Effector memory CD8-positive, alpha-beta T cell (primary cell): ENCODE measurements at regions not wholly inside any gene's neighbourhood (a gene's known extent, or its start where the extent isn't known, plus 50 kb on each side); places are given as distances from the start of the nearest gene placed in this dataset.

Experiments used
- ATAC-seq: fragments of 150-1000 bp; cut with Tn5 transposase; replicated peaks from 2 replicates; pipeline ENCODE4 v1.10.0; 2021; ENCODE audit warnings: mild to moderate bottlenecking, moderate library complexity
- DNase-seq, 3 experiments: peaks; one replicate each; pipeline ENCODE4 v3.0.0; 2021
- H3K27ac Mint-ChIP-seq, 2 donors: one replicate each; pipeline ENCODE4 v1.8.0; 2022; ENCODE audit warnings: mild to moderate bottlenecking in 2 of 2, mixed read lengths in 2 of 2, moderate library complexity in 2 of 2
- H3K27me3 Mint-ChIP-seq, 2 donors: one replicate each; pipeline ENCODE4 v1.8.0; 2022; ENCODE audit warnings: mixed read lengths in 2 of 2
- H3K36me3 Mint-ChIP-seq: one replicate; pipeline ENCODE4 v1.8.0; 2022; ENCODE audit warnings: mild to moderate bottlenecking, moderate library complexity, mixed read lengths; ENCODE audit not compliant: insufficient read depth
- H3K4me1 Mint-ChIP-seq, 2 donors: one replicate each; pipeline ENCODE4 v1.8.0; 2022; ENCODE audit warnings: low read depth in 2 of 2, mixed read lengths in 2 of 2
- H3K4me3 Mint-ChIP-seq, 2 donors: one replicate each; pipeline ENCODE4 v1.8.0; 2022; ENCODE audit warnings: mild to moderate bottlenecking in 2 of 2, mixed read lengths in 2 of 2, moderate library complexity in 2 of 2
- H3K9me3 Mint-ChIP-seq, 2 donors: one replicate each; pipeline ENCODE4 v1.8.0; 2022; ENCODE audit warnings: mixed read lengths in 2 of 2

GRCh38 chr20:19937218-19937617 is 79.9 kb upstream of the NAA20 start:
- Mint-ChIP-seq H3K27ac (no peak overlapping the region), H3K27me3 (peaks cover 62% of the 10 kb centered on the region in 2 donors)

DNA sequence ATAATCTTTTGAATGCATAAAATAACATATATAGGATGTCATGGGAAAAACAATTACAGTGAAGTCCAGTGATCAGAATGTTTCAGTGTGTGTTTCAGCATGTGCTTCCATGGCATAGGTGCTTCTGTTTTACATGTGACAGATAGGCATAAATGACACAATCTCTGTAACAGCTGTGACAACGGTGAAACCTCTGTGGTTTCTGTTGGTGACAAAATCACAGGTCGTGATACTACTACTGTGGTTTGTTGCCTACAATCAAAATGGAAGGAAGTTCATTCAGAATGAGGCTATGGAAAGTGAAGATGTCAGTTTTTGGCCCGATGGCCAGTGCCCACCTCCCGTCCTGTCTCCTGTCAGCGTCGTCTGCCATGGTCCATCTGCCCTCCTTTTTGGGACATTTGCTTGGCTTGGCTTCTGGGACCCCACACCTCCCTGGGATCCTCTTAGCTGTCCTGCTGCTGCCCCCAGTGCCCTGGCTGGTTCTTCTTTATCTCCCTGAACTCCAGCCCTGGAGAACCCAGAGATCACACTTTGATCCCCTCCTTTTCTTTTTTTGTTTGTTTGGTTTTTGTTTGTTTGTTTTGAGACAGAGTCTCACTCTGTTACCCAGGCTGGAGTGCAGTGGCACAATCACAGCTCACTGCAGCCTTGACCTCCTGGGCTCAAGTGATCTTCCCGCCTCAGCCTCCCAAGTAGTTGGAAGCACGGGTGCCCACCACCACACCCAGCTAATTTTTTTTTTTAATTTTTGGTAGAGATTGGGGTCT is 79.3 kb upstream of the NAA20 start:
- H3K4me3 Mint-ChIP-seq = peak overlapping the region; percentile 33 to 54
- no peaks in the 10 kb centered on the region for H3K9me3 Mint-ChIP-seq

More at GRCh38 chr20:19937218-19937617, 79.9 kb upstream of the NAA20 start:
- no peak for DNase-seq
- Mint-ChIP-seq H3K4me1 (peaks cover 15 to 17% of the 10 kb centered on the region in 2 donors), H3K9me3 (no peaks in the 10 kb centered on the region), H3K36me3 (no peaks in the 10 kb centered on the region), H3K4me3 (peak overlapping the region; percentile 33 to 54)
- peak; percentile 58 for ATAC-seq

GRCh38 chr20:19938421-19939090 is 78.6 kb upstream of the NAA20 start:
- ATAC-seq = no peak
- H3K4me1 Mint-ChIP-seq = peaks cover 15 to 17% of the 10 kb centered on the region in 2 donors
- H3K27ac Mint-ChIP-seq = no peak overlapping the region

More for the DNA sequence above, 79.3 kb upstream of the NAA20 start:
- Mint-ChIP-seq H3K36me3 (no peaks in the 10 kb centered on the region), H3K27me3 (peaks cover 55 to 61% of the 10 kb centered on the region in 2 donors), H3K4me1 (peaks cover 15 to 17% of the 10 kb centered on the region in 2 donors), H3K27ac (no peak overlapping the region)
- DNase-seq (no peak), ATAC-seq (peak; percentile 68)

GRCh38 chr20:19940988-19941460 is 76.1 kb upstream of the NAA20 start:
- ATAC-seq (no peak), DNase-seq (no peak)
- Mint-ChIP-seq H3K27me3 (peaks cover 50 to 56% of the 10 kb centered on the region in 2 donors), H3K4me1 (peaks cover 15% of the 10 kb centered on the region in 2 donors), H3K36me3 (no peaks in the 10 kb centered on the region), H3K4me3 (no peak overlapping the region), H3K9me3 (no peaks in the 10 kb centered on the region), H3K27ac (no peak overlapping the region)

More at GRCh38 chr20:19938421-19939090, 78.6 kb upstream of the NAA20 start:
- peaks cover 48 to 54% of the 10 kb centered on the region in 2 donors for H3K27me3 Mint-ChIP-seq
- H3K9me3 Mint-ChIP-seq = no peaks in the 10 kb centered on the region
- no peaks in the 10 kb centered on the region for H3K36me3 Mint-ChIP-seq
- H3K4me3 Mint-ChIP-seq = peak overlapping the region; percentile 2 to 33
- no peak for DNase-seq

DNA sequence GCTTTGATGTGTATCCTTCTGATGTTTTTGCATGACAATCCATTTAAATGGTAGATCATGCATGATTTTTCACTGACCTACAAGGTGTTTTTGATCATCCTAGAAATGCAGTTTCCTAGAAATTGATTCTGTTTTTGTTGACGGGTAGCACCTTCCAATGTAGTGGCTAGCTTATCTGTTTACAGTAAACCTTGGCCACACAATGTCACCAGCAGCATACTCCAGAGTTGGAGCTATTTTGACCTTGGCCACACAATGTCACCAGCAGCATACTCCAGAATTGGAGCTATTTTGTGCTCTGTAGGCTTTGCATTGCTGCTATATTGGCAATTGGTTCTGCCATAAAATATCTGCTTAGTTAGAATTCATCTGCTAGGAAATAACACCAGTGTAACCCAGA is 74.6 kb upstream of the NAA20 start:
- no peak overlapping the region for H3K4me3 Mint-ChIP-seq
- H3K9me3 Mint-ChIP-seq = no peaks in the 10 kb centered on the region
- H3K27me3 Mint-ChIP-seq = peaks cover 49 to 61% of the 10 kb centered on the region in 2 donors
- no peaks in the 10 kb centered on the region for H3K36me3 Mint-ChIP-seq
- DNase-seq (no peak), ATAC-seq (no peak)
- no peak overlapping the region for H3K27ac Mint-ChIP-seq
- peaks cover 6 to 8% of the 10 kb centered on the region in 2 donors for H3K4me1 Mint-ChIP-seq

DNA sequence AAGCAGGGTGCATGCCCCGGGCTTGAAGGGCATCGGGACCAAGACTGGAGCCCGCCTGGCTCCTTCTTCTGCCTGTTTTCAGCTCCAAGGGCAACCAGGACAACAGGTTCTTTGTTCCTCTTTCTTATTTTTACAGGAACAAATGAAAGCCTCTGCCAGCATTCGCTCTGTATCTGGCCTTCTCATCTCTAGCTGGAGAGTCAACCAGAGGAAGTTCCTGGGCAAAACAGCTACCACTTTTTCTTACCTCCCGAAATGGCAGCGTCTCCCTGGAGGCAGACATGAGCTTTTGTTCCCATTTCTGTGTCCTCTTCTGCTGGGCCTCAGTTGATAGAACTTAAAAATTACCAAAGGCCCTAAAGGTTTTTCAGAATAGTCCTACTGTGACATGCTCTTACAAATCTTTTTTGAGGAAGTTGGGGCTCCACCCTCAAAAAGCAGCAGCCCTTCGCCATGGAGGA is 74.1 kb upstream of the NAA20 start:
- Mint-ChIP-seq H3K27ac (no peak overlapping the region), H3K36me3 (no peaks in the 10 kb centered on the region), H3K9me3 (no peaks in the 10 kb centered on the region), H3K27me3 (peaks cover 49 to 61% of the 10 kb centered on the region in 2 donors), H3K4me1 (peaks cover 2 to 3% of the 10 kb centered on the region in 2 donors), H3K4me3 (no peak overlapping the region)
- no peak for DNase-seq
- no peak for ATAC-seq

- Mint-ChIP-seq H3K27me3 (peaks cover 32 to 48% of the 10 kb centered on the region in 2 donors), H3K4me1 (peaks cover 0 to 3% of the 10 kb centered on the region in 2 donors), H3K9me3 (no peaks in the 10 kb centered on the region), H3K27ac (no peak overlapping the region), H3K36me3 (no peaks in the 10 kb centered on the region), H3K4me3 (no peak overlapping the region)
- ATAC-seq = no peak
- DNase-seq = no peak
Observed at GRCh38 chr20:19944772-19945459, 72.2 kb upstream of the NAA20 start.

GRCh38 chr20:19945732-19946670 is 71.2 kb upstream of the NAA20 start:
- no peak overlapping the region for H3K4me3 Mint-ChIP-seq

DNA sequence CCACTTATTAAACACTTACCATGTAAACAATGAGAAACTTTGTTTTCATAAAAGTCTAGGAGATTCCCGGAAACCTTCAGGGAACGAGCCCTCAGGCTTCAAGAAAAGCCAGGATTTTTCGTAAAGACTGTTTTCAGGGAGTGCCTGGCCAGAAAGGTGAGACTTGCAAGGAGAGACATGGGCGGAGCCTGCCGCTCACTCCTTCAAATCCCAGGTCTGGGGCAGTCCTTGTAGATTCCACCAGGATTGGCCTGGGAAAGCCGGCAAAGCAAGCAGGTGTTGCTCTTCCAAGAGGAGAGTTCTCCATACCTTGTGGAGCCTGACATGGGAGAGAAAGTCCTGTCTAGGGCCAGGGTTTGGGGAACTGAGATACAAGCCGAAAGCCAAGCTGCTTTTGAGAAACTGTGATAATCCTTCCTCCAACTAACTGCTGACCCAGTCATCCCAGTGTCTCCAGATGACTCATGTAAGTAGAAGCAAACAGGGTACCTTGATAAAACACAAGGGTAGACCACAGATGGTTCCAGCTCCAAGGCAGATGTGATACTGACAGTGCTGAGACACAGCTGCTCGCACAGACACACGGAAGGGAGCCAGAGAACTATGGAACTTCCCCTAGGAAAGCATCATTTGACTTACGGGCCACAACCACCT is 69.4 kb upstream of the NAA20 start:
- H3K27ac Mint-ChIP-seq = no peak overlapping the region
- H3K27me3 Mint-ChIP-seq = peaks cover 22% of the 10 kb centered on the region in 2 donors
- no peaks in the 10 kb centered on the region for H3K4me1 Mint-ChIP-seq
- H3K36me3 Mint-ChIP-seq = no peaks in the 10 kb centered on the region
- DNase-seq (no peak), ATAC-seq (no peak)
- H3K4me3 Mint-ChIP-seq = no peak overlapping the region
- H3K9me3 Mint-ChIP-seq = no peaks in the 10 kb centered on the region

More at GRCh38 chr20:19945732-19946670, 71.2 kb upstream of the NAA20 start:
- Mint-ChIP-seq H3K27me3 (peaks cover 22 to 38% of the 10 kb centered on the region in 2 donors), H3K9me3 (no peaks in the 10 kb centered on the region), H3K4me1 (no peaks in the 10 kb centered on the region), H3K27ac (no peak overlapping the region), H3K36me3 (no peaks in the 10 kb centered on the region)
- DNase-seq = no peak
- ATAC-seq = no peak

- ATAC-seq = no peak
- H3K4me3 Mint-ChIP-seq = no peak overlapping the region
- no peak overlapping the region for H3K27ac Mint-ChIP-seq
- H3K9me3 Mint-ChIP-seq = no peaks in the 10 kb centered on the region
- no peak for DNase-seq
- H3K4me1 Mint-ChIP-seq = no peaks in the 10 kb centered on the region
- no peaks in the 10 kb centered on the region for H3K36me3 Mint-ChIP-seq
- peaks cover 17 to 24% of the 10 kb centered on the region in 2 donors for H3K27me3 Mint-ChIP-seq
Observed at GRCh38 chr20:19949195-19949867, 67.8 kb upstream of the NAA20 start.

DNA sequence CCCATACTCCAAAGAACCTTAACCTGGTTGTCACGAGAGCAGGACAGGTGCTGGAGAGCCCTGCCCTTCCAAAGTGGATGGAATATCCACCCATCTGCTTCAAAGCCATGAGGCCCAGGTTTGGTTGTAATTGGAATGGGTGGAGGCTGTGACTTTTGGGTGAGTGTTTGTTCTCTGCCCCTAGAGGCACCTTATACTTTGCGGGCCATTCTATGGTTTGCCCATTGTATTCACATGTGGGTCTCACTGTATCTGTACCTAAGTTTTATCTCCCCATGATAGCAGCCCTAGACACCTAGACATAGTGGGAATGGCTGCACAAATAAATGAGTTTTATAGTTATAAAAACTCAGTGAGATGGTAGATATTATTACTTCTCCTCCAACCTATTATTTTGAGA is 67.1 kb upstream of the NAA20 start:
- Mint-ChIP-seq H3K9me3 (no peaks in the 10 kb centered on the region), H3K27ac (no peak overlapping the region), H3K27me3 (peaks cover 12 to 20% of the 10 kb centered on the region in 2 donors), H3K36me3 (no peaks in the 10 kb centered on the region), H3K4me3 (no peak overlapping the region), H3K4me1 (no peaks in the 10 kb centered on the region)
- no peak for ATAC-seq
- DNase-seq = no peak

DNA sequence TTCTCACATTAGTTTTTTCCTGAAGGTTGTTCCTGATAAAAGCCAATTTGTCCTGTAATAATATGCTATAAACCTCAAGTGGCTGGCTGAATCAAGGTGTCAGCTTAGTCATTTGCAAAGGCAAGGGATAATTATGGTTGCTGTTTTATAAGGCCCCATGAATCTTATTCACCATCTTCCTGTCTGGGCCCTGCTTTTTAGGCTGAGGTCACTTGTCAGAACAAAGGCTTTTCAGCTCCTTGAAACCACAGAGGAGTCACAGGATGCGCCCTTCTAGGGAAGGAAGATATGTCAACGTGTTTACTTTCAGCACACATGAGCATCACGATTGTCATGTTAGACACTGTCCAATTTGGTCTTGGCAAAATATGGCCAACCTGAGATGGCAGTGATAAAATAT is 64.8 kb upstream of the NAA20 start:
- Mint-ChIP-seq H3K36me3 (no peaks in the 10 kb centered on the region), H3K4me3 (no peak overlapping the region), H3K4me1 (no peaks in the 10 kb centered on the region), H3K27ac (no peak overlapping the region), H3K9me3 (no peaks in the 10 kb centered on the region), H3K27me3 (peaks cover 0 to 9% of the 10 kb centered on the region in 2 donors)
- no peak for ATAC-seq
- no peak for DNase-seq
